HUES64 (cell line): ENCODE measurements at regions not wholly inside any gene's neighbourhood (a gene's known extent, or its start where the extent isn't known, plus 50 kb on each side); places are given as distances from the start of the nearest gene placed in this dataset.

Experiments used
- H3K27ac ChIP-seq: 2 replicates; pipeline ENCODE4 v1.7.0; 2013; ENCODE audit warnings: low read depth, low read length, inconsistent platforms
- H3K27me3 ChIP-seq: 2 replicates; pipeline ENCODE4 v1.6.1; 2013; ENCODE audit warnings: mild to moderate bottlenecking, low read length; ENCODE audit not compliant: insufficient read depth
- H3K36me3 ChIP-seq: 2 replicates; pipeline ENCODE4 v1.6.1; 2013; ENCODE audit warnings: mild to moderate bottlenecking, low read length; ENCODE audit not compliant: insufficient read depth
- H3K4me1 ChIP-seq: 2 replicates; pipeline ENCODE4 v1.6.1; 2013; ENCODE audit warnings: mild to moderate bottlenecking, low read length, moderate library complexity; ENCODE audit not compliant: insufficient read depth
- H3K4me3 ChIP-seq: 2 replicates; pipeline ENCODE4 v1.5.1; 2013; ENCODE audit warnings: mild to moderate bottlenecking, low read length, moderate library complexity
- H3K9ac ChIP-seq: 2 replicates; pipeline ENCODE4 v1.6.1; 2013; ENCODE audit warnings: mild to moderate bottlenecking, low read depth, low read length
- H3K9me3 ChIP-seq: 2 replicates; pipeline ENCODE4 v1.6.1; 2013; ENCODE audit warnings: low read depth, low read length; ENCODE audit not compliant: insufficient read depth
- WGBS: fragments of 150-250, 120-280 bp; methylation state at CpG from one replicate; pipeline ENCODE4 v1.1.7; 2013; ENCODE audit warnings: missing lambda C conversion rate; 5-methylcytosine and 5-hydroxymethylcytosine counted together

- Histone ChIP-seq H3K4me1 (no peaks in the 10 kb centered on the region), H3K27me3 (no peaks in the 10 kb centered on the region), H3K4me3 (no peak overlapping the region), H3K9me3 (no peaks in the 10 kb centered on the region), H3K27ac (no peak overlapping the region), H3K9ac (no peak overlapping the region), H3K36me3 (no peaks in the 10 kb centered on the region)
- WGBS: 94% methylated on average over 1 of the region's 1 CpG
These were observed 716.0 kb upstream of the CHD1 start for GRCh38 chr5:99644822-99645221.

GRCh38 chr5:99640646-99641045 is 711.8 kb upstream of the CHD1 start:
- 97% methylated on average over 2 of the region's 2 CpGs for WGBS
- H3K27ac ChIP-seq: no peak overlapping the region
- H3K27me3 ChIP-seq: no peaks in the 10 kb centered on the region
- no peaks in the 10 kb centered on the region for H3K4me1 ChIP-seq
- H3K36me3 ChIP-seq: no peaks in the 10 kb centered on the region
- H3K4me3 ChIP-seq: no peak overlapping the region
- no peak overlapping the region for H3K9ac ChIP-seq
- H3K9me3 ChIP-seq: no peaks in the 10 kb centered on the region

DNA sequence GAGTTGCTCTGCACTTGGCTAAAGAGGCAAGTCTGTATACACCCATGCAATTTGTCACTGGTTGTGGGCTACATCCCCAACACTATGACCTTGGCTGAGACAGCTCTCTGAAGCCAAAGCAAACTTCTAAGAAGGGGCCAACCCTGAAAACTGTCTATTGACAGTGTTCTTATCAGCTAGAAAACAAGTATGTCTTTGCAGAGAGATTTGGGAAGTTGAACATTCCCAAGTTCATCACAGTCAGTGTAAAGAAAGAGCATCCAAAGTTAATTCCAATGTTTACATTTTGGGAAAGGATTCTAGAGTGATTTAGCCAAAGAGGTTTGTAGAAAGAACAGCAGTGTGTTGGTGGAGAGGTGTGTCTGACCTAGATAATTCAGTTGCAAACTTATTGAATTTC is 711.1 kb upstream of the CHD1 start:
- Histone ChIP-seq H3K4me3 (no peak overlapping the region), H3K9me3 (no peaks in the 10 kb centered on the region), H3K27me3 (no peaks in the 10 kb centered on the region), H3K4me1 (no peaks in the 10 kb centered on the region), H3K9ac (no peak overlapping the region), H3K36me3 (no peaks in the 10 kb centered on the region), H3K27ac (no peak overlapping the region)

DNA sequence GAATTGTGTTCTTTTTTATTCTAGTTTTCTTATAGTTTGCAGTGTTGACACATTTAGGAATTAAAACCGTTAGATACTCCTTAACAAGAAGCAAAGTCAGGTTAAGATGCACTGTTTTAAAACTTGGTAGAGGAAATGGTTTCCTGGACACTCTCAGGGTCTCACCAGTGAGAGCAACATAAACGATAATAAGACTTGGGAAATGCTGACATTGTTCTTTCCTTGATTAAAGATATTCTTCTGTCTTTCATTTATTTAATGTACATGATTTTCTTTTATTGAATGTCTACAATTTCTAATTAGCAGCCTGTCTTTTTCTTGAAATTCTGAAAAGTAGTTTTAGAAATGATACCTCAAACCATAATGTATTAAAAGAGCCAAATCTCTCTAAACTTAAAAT is 707.9 kb upstream of the CHD1 start:
- Histone ChIP-seq H3K36me3 (no peaks in the 10 kb centered on the region), H3K4me3 (no peak overlapping the region), H3K4me1 (no peaks in the 10 kb centered on the region), H3K9ac (no peak overlapping the region), H3K27ac (no peak overlapping the region), H3K9me3 (no peaks in the 10 kb centered on the region), H3K27me3 (no peaks in the 10 kb centered on the region)
- 97% methylated on average over 2 of the region's 2 CpGs for WGBS

GRCh38 chr5:99621772-99622681 is 693.2 kb upstream of the CHD1 start:
- Histone ChIP-seq H3K27me3 (no peaks in the 10 kb centered on the region), H3K4me3 (no peak overlapping the region), H3K9me3 (no peaks in the 10 kb centered on the region), H3K27ac (no peak overlapping the region), H3K36me3 (no peaks in the 10 kb centered on the region), H3K4me1 (no peaks in the 10 kb centered on the region), H3K9ac (no peak overlapping the region)
- WGBS: 92% methylated on average over 12 of the region's 12 CpGs

- WGBS: 98% methylated on average over 6 of the region's 8 CpGs
- Histone ChIP-seq H3K36me3 (no peaks in the 10 kb centered on the region), H3K9me3 (no peaks in the 10 kb centered on the region), H3K9ac (no peak overlapping the region), H3K27ac (no peak overlapping the region), H3K27me3 (no peaks in the 10 kb centered on the region), H3K4me1 (no peaks in the 10 kb centered on the region), H3K4me3 (no peak overlapping the region)
These were observed 688.5 kb upstream of the CHD1 start for GRCh38 chr5:99617335-99617734.

DNA sequence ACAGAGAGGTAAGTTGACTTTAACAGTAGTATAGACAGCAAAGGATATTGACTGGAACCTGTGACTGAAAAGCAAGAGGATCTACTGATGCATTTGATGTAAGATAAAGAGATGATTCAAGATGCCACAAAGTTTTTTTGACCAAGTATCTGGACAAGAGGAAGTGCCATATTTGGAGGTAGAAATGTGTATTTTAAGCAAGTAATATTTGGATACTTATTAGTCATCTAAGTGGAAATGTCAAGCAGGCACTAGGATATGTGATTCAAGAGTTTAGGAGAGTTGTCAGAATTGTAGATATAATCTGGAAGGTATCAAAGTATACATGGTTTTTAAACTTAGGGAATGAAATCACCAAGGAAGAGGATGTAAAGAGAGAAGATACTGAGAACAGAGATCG is 686.1 kb upstream of the CHD1 start:
- Histone ChIP-seq H3K27me3 (no peaks in the 10 kb centered on the region), H3K4me3 (no peak overlapping the region), H3K9me3 (no peaks in the 10 kb centered on the region), H3K9ac (no peak overlapping the region), H3K36me3 (no peaks in the 10 kb centered on the region), H3K4me1 (no peaks in the 10 kb centered on the region), H3K27ac (no peak overlapping the region)
- WGBS: 78% methylated on average over 1 of the region's 1 CpG

DNA sequence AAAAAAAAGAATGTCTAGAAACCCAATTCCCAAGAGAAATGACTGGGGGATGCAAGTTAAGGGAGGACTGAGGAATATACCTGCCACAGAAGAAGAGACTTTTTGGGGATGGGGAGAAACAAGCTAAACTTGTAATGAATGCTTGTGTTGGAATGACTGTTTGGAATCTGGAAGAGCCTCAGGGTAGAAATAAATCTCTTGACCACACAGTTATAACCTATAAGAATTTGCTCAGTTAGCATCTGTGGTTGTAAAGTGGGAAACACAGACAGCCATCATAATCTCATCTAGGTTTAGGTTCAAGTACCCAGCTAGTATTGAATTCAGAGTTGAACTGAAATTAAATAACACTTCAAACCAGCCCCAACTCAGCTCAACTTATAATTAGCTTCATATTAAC is 678.3 kb upstream of the CHD1 start:
- H3K36me3 ChIP-seq: no peaks in the 10 kb centered on the region
- no peak overlapping the region for H3K9ac ChIP-seq
- no peaks in the 10 kb centered on the region for H3K27me3 ChIP-seq
- H3K4me3 ChIP-seq: no peak overlapping the region
- no peaks in the 10 kb centered on the region for H3K9me3 ChIP-seq
- H3K4me1 ChIP-seq: no peaks in the 10 kb centered on the region
- H3K27ac ChIP-seq: no peak overlapping the region

GRCh38 chr5:99605904-99606303 is 677.1 kb upstream of the CHD1 start:
- 95% methylated on average over 3 of the region's 3 CpGs for WGBS
- no peak overlapping the region for H3K9ac ChIP-seq

DNA sequence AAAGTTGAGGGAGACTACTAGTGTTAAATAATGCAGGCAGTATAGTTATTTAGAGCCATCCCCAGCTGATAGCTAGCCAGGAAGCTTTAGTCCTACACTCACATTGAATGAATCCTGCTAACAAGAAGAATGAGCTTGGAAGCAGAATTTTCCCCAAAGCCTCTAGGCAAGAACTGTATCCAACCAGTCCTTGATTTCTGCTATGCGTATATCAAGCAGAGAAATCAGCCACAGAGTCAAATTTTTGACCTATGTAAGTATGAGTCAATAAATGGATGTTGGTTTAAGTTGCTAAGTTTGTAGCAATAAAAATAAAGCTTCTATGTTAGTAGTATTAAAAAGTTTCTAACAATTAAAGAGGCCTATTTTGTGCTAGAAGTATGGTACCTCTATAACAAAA is 672.1 kb upstream of the CHD1 start:
- Histone ChIP-seq H3K9me3 (no peaks in the 10 kb centered on the region), H3K4me1 (no peaks in the 10 kb centered on the region), H3K27ac (no peak overlapping the region), H3K27me3 (no peaks in the 10 kb centered on the region), H3K36me3 (no peaks in the 10 kb centered on the region), H3K9ac (no peak overlapping the region), H3K4me3 (no peak overlapping the region)
- 100% methylated on average over 1 of the region's 1 CpG for WGBS

More at GRCh38 chr5:99605904-99606303, 677.1 kb upstream of the CHD1 start:
- Histone ChIP-seq H3K4me1 (no peaks in the 10 kb centered on the region), H3K36me3 (no peaks in the 10 kb centered on the region), H3K4me3 (no peak overlapping the region), H3K27me3 (no peaks in the 10 kb centered on the region), H3K27ac (no peak overlapping the region), H3K9me3 (no peaks in the 10 kb centered on the region)

DNA sequence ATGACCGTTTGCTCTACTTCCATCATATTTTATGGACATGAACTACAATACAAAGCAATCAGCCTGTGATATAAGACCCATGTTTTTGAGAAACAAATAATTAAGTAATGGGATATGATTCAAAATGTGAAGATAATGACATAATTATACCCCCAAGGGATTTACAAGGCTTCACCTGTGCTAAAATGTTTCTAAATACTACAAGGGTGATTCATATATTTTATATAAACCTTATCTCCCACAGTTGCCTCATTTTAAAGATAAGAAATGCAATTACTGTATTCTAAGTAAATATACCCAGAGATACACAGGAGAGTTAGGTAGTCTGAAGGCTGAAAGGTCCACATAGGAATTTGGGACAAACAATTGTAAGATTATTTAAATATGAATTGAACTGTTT is 662.0 kb upstream of the CHD1 start:
- Histone ChIP-seq H3K27ac (no peak overlapping the region), H3K4me3 (no peak overlapping the region), H3K9ac (no peak overlapping the region), H3K27me3 (no peaks in the 10 kb centered on the region), H3K36me3 (no peaks in the 10 kb centered on the region), H3K9me3 (no peaks in the 10 kb centered on the region), H3K4me1 (no peaks in the 10 kb centered on the region)
- WGBS: no CpG with 5 or more reads among the region's 1 CpG

- Histone ChIP-seq H3K36me3 (no peaks in the 10 kb centered on the region), H3K27me3 (no peaks in the 10 kb centered on the region), H3K4me3 (no peak overlapping the region), H3K9me3 (no peaks in the 10 kb centered on the region), H3K27ac (no peak overlapping the region), H3K4me1 (no peaks in the 10 kb centered on the region), H3K9ac (no peak overlapping the region)
- WGBS: no CpG with 5 or more reads among the region's 1 CpG
These were observed 660.6 kb upstream of the CHD1 start for GRCh38 chr5:99589424-99589823.
